Stromal cell of bone marrow (primary cell): ENCODE measurements at regions not wholly inside any gene's neighbourhood (a gene's known extent, or its start where the extent isn't known, plus 50 kb on each side); places are given as distances from the start of the nearest gene placed in this dataset.
A peak's percentile ranks its signal among the peaks of the same experiment; 100 is the strongest.

ENCODE experiments used
- DNase-seq: peaks from one replicate; pipeline ENCODE4 v3.0.0-alpha.2; 2012; ENCODE audit warnings: low read depth

DNA sequence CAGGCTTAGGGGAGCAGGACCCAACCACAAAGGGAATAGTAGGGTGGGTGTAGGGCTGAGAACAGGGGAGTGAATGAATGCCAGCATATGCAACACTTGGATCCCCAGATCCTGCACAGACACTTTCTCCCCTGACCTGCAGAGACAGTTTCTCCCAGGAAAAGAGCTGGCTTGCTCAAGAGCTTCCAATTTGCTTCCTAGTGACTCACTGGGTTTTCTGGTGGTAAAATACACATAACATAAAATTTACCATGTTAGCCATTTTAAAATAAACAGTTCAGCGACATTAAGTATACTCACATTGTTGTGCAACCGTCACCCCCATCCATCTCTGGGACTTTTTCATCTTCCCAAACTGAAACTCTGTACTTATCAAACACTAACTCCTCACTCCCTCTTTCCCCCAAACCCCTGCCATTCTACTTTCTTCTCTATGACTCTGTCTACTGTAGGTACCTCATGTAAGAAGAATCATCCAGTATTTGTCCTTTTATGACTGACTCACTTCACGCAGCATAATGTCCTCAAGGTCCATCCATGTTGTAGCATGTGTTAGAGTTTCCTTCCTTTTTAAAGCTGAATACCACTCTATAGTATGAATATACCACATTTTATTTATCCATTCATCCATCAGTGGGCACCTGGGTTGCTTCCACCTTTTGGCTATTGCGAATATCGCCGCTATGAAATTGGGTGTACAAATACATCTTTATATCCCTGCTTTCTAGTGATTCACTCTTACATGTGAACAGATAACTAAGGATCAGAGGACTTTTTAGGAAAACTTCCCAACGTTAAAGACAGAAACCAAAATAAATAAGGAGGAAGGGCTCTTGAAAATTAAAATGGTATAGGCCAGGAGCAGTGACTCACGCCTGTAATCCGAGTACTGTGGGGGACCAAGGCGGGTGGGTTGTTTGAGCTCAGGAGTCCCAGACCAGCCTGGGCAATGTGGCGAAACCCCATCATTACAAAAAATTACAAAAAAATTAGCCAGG is 95.6 kb upstream of the TJP1 start:
- DNase-seq = no peak

GRCh38 chr15:29914511-29914926 is 92.3 kb upstream of the TJP1 start:
- DNase-seq = no peak

DNA sequence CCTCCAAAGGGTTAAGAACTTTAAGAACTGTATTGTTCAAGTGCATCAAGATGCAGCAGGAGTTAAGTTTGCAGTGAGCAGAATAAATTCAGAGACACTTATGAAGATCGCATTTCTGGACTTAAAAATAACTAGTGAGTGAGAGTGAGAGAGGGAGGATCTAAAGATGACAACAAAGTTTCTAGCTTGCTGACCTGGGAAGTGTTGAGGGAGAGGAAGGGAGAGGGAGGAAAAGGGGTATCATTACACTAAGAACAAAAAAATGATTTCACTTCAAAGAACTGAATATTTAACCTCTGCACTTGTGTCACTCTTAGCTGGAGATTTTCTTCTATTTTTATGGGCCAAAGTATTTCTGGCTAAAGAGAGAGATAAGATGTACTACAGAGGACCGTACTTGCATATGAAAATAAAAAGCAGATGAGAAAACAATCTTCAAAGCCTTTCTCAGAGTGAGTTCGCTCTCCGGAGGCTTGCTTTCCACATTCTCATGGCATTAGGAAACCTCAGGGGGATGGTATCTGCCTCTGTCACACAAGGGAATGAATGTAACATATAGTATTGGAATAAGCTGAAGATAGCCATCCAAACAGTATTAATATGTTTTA is 91.4 kb upstream of the TJP1 start:
- no peak for DNase-seq

DNA sequence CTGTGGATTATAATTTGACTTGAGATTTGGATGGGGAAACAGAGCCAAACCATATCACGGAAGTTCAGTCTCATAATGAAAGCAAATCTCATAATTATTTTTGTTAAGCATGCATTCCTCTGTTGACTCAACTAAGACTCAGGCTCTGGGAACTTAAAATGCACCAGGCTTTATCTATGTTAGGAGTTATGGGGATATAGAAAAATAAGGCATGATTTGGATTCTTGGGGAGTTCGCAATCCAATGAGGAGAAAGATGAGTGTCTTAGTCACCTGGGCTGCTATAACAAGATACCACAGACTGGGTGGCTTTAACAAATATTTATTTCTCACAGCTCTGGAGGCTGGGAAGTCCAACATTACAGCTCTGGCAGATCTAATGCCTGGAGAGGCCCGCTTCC is 89.4 kb upstream of the TJP1 start:
- DNase-seq = no peak

GRCh38 chr15:29910068-29910467 is 87.8 kb upstream of the TJP1 start:
- DNase-seq = no peak

DNA sequence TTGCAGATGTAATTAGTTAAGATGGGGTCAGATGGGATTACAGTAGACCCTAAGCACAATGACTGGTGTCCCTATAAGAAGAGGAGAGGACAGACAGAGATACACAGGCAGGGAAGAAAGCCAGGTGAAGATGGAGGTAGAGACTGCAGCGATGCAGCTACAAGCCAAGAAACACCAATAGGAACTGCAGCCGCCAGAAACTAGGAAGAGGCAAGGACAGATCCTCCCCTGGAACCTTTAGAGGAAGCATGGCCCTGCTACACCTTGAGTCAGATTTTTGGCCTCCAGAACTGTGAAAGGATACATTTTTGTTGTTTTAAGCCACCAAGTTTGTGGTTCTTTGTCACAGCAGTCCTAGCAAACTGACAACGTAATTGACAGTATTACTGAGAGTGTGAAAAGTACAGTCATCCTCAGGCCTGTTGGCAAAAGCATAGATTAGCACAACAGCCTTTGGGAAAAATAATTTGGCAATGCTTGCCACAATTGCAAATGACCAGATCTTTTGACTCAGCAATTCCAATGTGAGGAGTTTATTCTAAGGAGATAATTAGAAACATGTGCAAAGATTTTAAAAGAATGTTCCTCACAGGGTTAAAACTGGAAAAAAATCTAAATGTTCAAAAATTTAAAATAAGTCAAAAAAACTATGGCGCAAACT is 82.6 kb upstream of the TJP1 start:
- peak; percentile 26 for DNase-seq

DNA sequence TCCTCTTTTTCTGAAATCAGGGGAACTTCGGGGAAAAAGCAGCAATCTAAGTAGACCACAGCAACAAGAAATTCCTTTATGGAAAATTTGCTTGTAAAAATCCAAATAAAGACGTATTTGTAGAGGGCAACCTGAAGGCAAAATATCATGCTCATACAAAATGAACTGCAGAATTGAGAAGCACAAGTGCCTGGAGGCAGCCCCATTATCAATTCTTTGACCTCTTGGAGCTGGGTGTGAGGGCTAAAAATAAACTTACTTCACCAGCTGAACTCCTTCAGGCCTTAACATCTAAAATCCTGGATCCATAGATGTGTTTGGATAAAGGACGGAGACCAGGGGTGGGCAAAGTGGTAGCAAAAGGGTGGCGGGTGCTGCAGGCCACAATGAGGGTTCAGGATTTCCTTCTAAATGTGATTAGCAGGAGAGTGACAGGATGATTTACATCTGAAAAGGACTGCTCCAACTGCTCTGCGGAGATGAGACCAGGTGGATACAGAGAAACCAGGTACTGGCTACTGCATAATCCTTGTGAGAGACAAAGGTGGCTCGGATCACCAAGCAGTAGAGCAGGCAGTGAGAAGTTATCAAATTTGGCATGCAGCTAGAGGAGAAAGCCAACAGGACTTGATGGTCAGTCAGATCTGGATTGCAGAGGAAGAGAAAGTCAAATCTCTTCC is 81.7 kb upstream of the TJP1 start:
- DNase-seq = no peak

DNA sequence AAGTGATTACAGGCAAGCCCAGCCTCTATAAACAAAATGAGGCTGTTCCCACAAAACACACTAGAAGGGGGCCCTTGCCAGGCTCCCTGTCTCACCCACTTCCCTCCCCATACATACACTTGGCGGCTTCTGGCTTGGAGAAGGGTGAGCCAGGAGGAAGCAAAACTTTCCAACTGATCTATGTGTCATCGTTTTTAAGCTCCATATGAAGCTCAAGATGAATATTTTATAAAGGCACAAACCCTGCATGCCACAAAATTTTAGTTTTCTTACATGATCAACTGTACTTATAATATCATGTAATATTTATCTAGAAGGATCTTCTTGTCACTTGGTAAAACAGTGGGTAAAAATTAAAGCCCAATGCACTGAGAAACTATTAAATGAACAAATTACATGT is 80.8 kb upstream of the TJP1 start:
- DNase-seq = no peak

GRCh38 chr15:29900237-29901189 is 78.2 kb upstream of the TJP1 start:
- no peak for DNase-seq

DNA sequence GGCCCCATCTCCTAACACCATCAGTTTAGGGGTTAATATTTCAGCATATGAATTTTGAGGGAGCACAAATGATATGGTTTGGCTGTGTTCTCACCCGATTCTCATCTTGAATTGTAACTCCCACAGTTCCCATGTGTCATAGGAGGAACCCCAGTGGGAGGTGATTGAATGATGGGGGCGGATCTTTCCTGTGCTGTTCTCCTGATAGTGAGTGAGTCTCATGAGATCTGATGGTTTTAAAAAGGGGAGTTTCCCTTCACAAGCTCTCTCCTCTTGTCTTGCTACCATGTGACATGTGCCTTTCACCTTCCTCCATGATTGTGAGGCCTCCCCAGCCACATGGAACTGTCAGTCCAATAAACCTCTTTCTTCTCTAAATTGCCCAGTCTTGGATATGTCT is 73.8 kb upstream of the TJP1 start:
- no peak for DNase-seq

DNA sequence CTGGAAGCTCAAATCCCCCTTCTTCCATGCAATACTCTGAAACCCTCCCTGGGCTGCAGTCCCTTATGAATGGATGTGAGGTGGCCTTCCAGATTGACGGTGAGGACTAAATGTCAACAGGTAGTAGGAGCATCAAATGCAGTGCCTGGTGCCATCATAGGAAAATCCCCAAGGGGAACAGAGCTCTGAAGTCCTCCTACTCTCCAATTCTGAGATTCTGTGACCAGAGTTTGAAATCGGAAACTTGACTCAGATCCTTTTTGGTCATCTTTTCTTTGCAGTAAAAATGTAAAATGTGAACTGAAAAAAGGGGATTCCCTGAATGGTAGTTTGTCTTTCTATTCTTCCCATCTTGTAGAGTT is 68.8 kb upstream of the TJP1 start:
- DNase-seq = no peak

GRCh38 chr15:29890336-29891095 is 68.2 kb upstream of the TJP1 start:
- no peak for DNase-seq

DNA sequence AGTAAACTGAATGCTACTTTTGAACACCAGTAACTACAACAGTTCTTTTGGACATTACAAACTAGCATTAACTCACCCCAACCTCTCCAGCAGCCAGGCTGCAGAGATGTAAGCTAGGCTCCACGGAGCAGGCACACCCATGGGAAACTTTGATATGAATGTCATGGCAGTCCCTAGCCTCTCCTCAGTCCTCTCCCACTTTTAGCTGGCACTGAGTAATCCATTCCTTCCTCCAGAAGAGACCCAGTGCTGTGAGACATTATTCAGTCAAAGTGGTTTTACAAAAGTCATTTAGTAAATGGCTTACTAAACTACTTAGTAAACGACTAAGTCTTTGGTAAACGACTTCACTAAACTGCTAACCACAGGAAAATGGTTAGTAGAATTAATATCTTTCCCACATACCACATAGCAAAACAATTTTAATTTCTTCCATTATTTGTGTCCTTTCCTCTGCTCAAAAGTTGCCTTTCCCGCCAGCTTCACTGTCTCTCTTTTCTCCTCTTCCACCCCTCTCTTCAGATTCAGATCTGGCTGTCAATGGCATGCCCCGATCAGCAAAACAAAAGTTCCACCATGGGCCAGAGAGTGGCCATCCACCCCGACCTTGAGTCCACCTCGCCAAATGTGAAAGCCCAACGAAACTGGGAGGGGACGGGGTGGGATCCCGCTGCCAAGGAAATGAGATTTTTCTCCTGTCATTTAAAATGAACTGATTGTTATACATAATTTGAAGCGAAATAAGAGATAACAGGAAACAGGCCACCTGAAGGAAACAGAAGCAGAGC is 67.5 kb upstream of the TJP1 start:
- DNase-seq = no peak

DNA sequence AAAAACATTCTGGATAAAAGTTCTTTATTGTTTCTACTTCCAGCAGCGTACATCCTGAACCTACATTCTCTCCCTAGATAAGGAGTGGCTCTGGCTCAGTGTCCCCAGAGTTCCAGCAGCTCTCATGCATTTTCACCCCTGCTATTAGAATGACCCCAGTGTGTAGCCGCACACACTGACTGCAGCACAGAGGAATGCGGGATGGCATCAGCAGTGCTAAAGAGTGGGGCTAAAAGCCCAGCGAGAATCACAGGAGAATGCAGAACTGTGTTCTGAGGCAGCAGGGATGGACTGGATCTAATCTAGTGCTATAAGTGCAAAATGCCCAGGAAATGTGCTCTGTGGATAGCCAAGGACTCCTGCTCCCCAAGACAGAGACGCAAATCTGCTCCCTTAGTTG is 66.4 kb upstream of the TJP1 start:
- DNase-seq = peak; percentile 44

DNA sequence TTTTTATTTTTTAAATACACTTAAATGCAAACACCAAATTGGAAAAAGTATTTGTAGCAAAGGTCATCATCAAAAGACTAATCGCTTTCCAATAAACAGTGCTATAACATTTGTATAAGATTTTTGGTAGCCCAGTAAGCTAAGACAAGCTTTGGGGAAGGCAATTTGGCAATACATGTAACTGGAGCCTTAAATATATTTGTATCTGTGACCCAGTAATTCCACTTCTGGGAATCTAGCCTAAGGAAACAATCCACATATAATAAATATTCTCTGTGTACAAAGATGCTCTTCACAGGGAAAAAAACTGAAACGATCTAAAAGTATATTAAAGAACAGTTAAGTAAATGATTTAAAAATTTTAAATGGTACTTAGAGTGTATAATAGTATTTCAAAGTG is 65.5 kb upstream of the TJP1 start:
- peak; percentile 72 for DNase-seq

DNA sequence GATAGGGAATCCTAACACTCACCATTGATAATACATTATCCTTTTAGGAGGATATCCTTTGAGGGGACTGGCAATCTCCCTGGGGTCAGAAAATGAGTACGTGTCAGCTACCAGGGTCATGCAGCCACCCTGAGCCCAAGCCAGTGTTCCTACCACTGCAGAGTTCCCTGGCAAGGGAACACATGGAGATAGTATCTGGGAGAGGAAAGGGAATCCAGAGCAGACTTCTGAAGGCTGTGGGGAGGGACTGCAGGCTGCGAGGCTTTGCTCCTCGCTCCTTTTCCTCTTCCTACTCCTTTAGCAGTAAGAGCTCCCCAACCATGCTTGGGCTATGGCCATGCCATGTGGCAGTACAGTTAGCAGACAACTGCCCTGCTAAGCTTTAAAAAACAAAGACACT is 62.9 kb upstream of the TJP1 start:
- DNase-seq = no peak

- no peak for DNase-seq
Measured at GRCh38 chr15:29883126-29883525, 60.9 kb upstream of the TJP1 start.

DNA sequence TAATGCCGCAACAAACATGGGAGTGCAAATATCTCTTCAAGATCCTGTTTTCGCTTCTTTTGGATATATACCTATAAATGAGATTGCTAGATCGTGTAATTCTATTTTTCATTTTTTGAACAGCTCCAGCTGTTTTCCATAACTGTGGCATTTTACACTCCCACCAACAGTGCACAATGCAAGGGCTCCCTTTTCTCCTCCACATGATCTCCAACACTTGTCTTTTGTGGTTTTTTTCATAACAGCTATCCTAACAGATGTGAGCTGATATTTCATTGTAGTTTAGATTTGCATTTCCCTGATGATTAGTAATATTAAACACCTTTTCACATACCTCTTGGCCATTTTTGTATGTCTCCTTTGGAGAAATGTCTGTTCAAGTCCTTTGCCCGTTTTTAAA is 58.6 kb upstream of the TJP1 start:
- DNase-seq = no peak

DNA sequence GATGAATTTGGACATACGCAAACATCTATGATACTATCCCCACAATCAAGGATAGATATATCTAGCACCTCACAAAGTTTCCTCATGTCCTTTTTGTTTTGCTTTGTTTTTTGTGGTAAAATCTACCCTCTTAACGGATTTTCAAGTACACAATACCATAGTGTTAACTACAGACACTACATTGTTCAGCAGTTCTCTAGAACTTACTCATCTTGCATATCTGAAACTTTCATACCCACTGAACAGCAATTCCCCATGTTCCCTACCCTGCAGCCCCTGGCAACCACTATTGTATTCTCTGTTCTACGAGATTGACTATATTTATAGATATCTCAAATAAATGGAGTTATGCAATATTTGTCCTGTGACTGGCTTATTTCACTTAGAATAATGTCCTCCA is 58.1 kb upstream of the TJP1 start:
- no peak for DNase-seq

GRCh38 chr15:29874977-29875376 is 52.7 kb upstream of the TJP1 start:
- DNase-seq = no peak
